H1 (cell line): ENCODE measurements at regions not wholly inside any gene's neighbourhood (a gene's known extent, or its start where the extent isn't known, plus 50 kb on each side); places are given as distances from the start of the nearest gene placed in this dataset.
A peak's percentile ranks its signal among the peaks of the same experiment; 100 is the strongest.

ENCODE experiments used
- KDM5A ChIP-seq: fragments of 200-600 bp; IDR thresholded peaks from 2 replicates; pipeline ENCODE4 v1.7.1; 2012; ENCODE audit warnings: mild to moderate bottlenecking, low read length, inconsistent platforms, mixed read lengths
- TF ChIP-seq, protein P1 (sequence below): IDR thresholded peaks from 2 replicates; pipeline ENCODE4 v1.6.1; 2012; ENCODE audit warnings: inconsistent platforms

- TF ChIP-seq KDM5A: no peak
- TF ChIP-seq, protein P1, sequence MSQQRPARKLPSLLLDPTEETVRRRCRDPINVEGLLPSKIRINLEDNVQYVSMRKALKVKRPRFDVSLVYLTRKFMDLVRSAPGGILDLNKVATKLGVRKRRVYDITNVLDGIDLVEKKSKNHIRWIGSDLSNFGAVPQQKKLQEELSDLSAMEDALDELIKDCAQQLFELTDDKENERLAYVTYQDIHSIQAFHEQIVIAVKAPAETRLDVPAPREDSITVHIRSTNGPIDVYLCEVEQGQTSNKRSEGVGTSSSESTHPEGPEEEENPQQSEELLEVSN: 0 out of 2 replicates have a peak, but pooled peaks have one; percentile 18
Measured at GRCh38 chr4:20313237-20314030, 61.7 kb downstream of the SLIT2 start (continued).
